GM10266 (cell line): ENCODE measurements at regions not wholly inside any gene's neighbourhood (a gene's known extent, or its start where the extent isn't known, plus 50 kb on each side); places are given as distances from the start of the nearest gene placed in this dataset.

ENCODE experiments used
- DNase-seq: peaks from one replicate; pipeline ENCODE4 v3.0.0; 2012; ENCODE audit errors: extremely low spot score
- CTCF ChIP-seq: IDR thresholded peaks from 2 replicates; pipeline ENCODE4 v1.5.1; 2012; ENCODE audit warnings: mild to moderate bottlenecking, low read depth; ENCODE audit not compliant: control insufficient read depth, insufficient read depth; ENCODE audit errors: missing control alignments

GRCh38 chr2:9109871-9110270 is 96.7 kb upstream of the ASAP2 start:
- no peak for TF ChIP-seq CTCF
- no peak for DNase-seq

GRCh38 chr2:9108210-9108967 is 98.2 kb upstream of the ASAP2 start:
- no peak for DNase-seq
- no peak for TF ChIP-seq CTCF

GRCh38 chr2:9107168-9108025 is 99.2 kb upstream of the ASAP2 start:
- TF ChIP-seq CTCF, result no peak
- no peak for DNase-seq

GRCh38 chr2:9106338-9107167 is 100.1 kb upstream of the ASAP2 start:
- no peak for DNase-seq
- TF ChIP-seq CTCF, result no peak

- no peak for DNase-seq
- TF ChIP-seq CTCF, result no peak
Measured at GRCh38 chr2:9105601-9106337, 100.8 kb upstream of the ASAP2 start.

GRCh38 chr2:9103663-9104277 is 100.3 kb upstream of the MBOAT2 start:
- no peak for DNase-seq

More at GRCh38 chr2:9103663-9104277, 100.3 kb upstream of the MBOAT2 start:
- no peak for TF ChIP-seq CTCF
